ENCODE measurements at regions not wholly inside any gene's neighbourhood (a gene's known extent, or its start where the extent isn't known, plus 50 kb on each side); places are given as distances from the start of the nearest gene placed in this dataset.
"Not testable (repeated sequence)": the region's sequence is repeated elsewhere in the genome, so short reads cannot be mapped to it uniquely, and the experiment has no call there.

- no peak for DNase-seq (ENCODE audit: low read depth in 2 of 2)
Measured at GRCh38 chr10:78435484-78436221, 402.0 kb downstream of the RPS24 start.

- no peak for DNase-seq (ENCODE audit: low read depth in 2 of 2)
Measured at GRCh38 chr10:78436222-78436573, 402.5 kb downstream of the RPS24 start.

GRCh38 chr10:78436706-78437406 is 403.2 kb downstream of the RPS24 start:
- no peak for DNase-seq (ENCODE audit: low read depth in 2 of 2)

GRCh38 chr10:78437407-78437768 is 403.7 kb downstream of the RPS24 start:
- no peak for DNase-seq (ENCODE audit: low read depth in 2 of 2)

- no peak for DNase-seq (ENCODE audit: low read depth in 2 of 2)
Measured at GRCh38 chr10:78437998-78438906, 404.6 kb downstream of the RPS24 start.

GRCh38 chr10:78438907-78439809 is 405.5 kb downstream of the RPS24 start:
- no peak for DNase-seq (ENCODE audit: low read depth in 2 of 2)

GRCh38 chr10:78441010-78441409 is 407.3 kb downstream of the RPS24 start:
- no peak for DNase-seq (ENCODE audit: low read depth in 2 of 2)

GRCh38 chr10:78441694-78442093 is 408.0 kb downstream of the RPS24 start:
- DNase-seq (ENCODE audit: low read depth in 2 of 2), result no peak

GRCh38 chr10:78442836-78443550 is 409.3 kb downstream of the RPS24 start:
- no peak for DNase-seq (ENCODE audit: low read depth in 2 of 2)

- no peak for DNase-seq (ENCODE audit: low read depth in 2 of 2)
Measured at GRCh38 chr10:78443900-78444571, 410.4 kb downstream of the RPS24 start.

GRCh38 chr10:78444741-78445140 is 411.1 kb downstream of the RPS24 start:
- not testable (repeated sequence) for DNase-seq (ENCODE audit: low read depth in 2 of 2)

GRCh38 chr10:78445308-78445707 is 411.6 kb downstream of the RPS24 start:
- DNase-seq (ENCODE audit: low read depth in 2 of 2), result no peak

GRCh38 chr10:78448470-78448869 is 414.8 kb downstream of the RPS24 start:
- no peak for DNase-seq (ENCODE audit: low read depth in 2 of 2)

- no peak for DNase-seq (ENCODE audit: low read depth in 2 of 2)
Measured at GRCh38 chr10:78448994-78449418, 415.3 kb downstream of the RPS24 start.

- no peak for DNase-seq (ENCODE audit: low read depth in 2 of 2)
Measured at GRCh38 chr10:78449554-78449953, 415.9 kb downstream of the RPS24 start.

- DNase-seq (ENCODE audit: low read depth in 2 of 2), result no peak
Measured at GRCh38 chr10:78450239-78450638, 416.6 kb downstream of the RPS24 start.

GRCh38 chr10:78450807-78451485 is 417.3 kb downstream of the RPS24 start:
- DNase-seq (ENCODE audit: low read depth in 2 of 2), result no peak

GRCh38 chr10:78451592-78451991 is 417.9 kb downstream of the RPS24 start:
- DNase-seq (ENCODE audit: low read depth in 2 of 2), result no peak

GRCh38 chr10:78454123-78454645 is 420.5 kb downstream of the RPS24 start:
- no peak for DNase-seq (ENCODE audit: low read depth in 2 of 2)

Data from stimulated activated CD8-positive, alpha-beta memory T cell treated with anti-CD3 and anti-CD28 coated beads, Interleukin-2, amount 100 ng/mL, for 1 hour (primary cell).